Mammary epithelial cell (primary cell): ENCODE measurements at regions not wholly inside any gene's neighbourhood (a gene's known extent, or its start where the extent isn't known, plus 50 kb on each side); places are given as distances from the start of the nearest gene placed in this dataset.

ENCODE experiments used
- EZH2 ChIP-seq: IDR thresholded peaks from 2 replicates; pipeline ENCODE4 v1.6.1; 2012; ENCODE audit warnings: low read length, inconsistent platforms, borderline replicate concordance
- TF ChIP-seq, protein P1 (sequence below), 2 donors: IDR thresholded peaks in 1 of 2; conservative IDR thresholded peaks in 1 of 2; 2 replicates each; pipeline ENCODE4 v1.5.1; 2011 to 2012; ENCODE audit warnings: inconsistent platforms in 2 of 2, low read length in 2 of 2, mild to moderate bottlenecking in 2 of 2, control low read depth in 1 of 2, low read depth in 1 of 2; ENCODE audit not compliant: insufficient read depth in 1 of 2; ENCODE audit errors: extremely low read depth in 1 of 2

DNA sequence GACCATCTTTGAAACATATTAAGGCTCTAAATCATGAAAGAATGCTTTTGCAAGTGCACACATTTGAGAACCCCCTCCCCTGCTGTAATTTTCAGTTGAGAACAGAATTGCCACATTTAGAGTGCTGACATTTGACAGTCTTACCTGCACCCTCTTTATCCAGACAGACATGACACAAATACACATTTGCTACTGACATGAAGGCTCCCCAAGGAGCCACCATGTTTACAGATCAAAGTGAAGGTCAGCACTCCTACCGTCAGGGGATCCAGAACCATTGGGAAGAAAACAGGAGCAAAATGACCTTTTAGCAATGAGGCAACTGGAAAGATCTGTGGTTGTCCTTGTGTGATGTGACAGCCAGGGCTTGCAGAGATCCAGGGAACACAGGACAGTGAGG, 315.4 kb upstream of the CNR1 start:
- TF ChIP-seq, protein P1, sequence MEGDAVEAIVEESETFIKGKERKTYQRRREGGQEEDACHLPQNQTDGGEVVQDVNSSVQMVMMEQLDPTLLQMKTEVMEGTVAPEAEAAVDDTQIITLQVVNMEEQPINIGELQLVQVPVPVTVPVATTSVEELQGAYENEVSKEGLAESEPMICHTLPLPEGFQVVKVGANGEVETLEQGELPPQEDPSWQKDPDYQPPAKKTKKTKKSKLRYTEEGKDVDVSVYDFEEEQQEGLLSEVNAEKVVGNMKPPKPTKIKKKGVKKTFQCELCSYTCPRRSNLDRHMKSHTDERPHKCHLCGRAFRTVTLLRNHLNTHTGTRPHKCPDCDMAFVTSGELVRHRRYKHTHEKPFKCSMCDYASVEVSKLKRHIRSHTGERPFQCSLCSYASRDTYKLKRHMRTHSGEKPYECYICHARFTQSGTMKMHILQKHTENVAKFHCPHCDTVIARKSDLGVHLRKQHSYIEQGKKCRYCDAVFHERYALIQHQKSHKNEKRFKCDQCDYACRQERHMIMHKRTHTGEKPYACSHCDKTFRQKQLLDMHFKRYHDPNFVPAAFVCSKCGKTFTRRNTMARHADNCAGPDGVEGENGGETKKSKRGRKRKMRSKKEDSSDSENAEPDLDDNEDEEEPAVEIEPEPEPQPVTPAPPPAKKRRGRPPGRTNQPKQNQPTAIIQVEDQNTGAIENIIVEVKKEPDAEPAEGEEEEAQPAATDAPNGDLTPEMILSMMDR (conservative IDR thresholded peaks at IDR 0.05 in 1 of 2, IDR thresholded peaks at IDR 0.05 in 1 of 2; ENCODE audit: extremely low read depth in 1 of 2, insufficient read depth in 1 of 2, low read depth in 1 of 2, low read length in 2 of 2) = no peak
- TF ChIP-seq EZH2 = no peak
